Trophoblast cell (in vitro differentiated cells and primary cell): ENCODE measurements at regions not wholly inside any gene's neighbourhood (a gene's known extent, or its start where the extent isn't known, plus 50 kb on each side); places are given as distances from the start of the nearest gene placed in this dataset.

ENCODE experiments used
- DNase-seq, 2 donors: peaks; one replicate each; pipeline ENCODE4 v3.0.0-alpha.2; 2016
- H2AFZ ChIP-seq: 2 replicates; pipeline ENCODE4 v1.6.1; 2013; ENCODE audit warnings: low read length, moderate library complexity, mild to moderate bottlenecking; ENCODE audit not compliant: insufficient read depth, poor library complexity
- H2AK5ac ChIP-seq: 2 replicates; pipeline ENCODE4 v1.6.1; 2013; ENCODE audit warnings: mild to moderate bottlenecking, low read length
- H2BK120ac ChIP-seq: 2 replicates; pipeline ENCODE4 v1.6.1; 2013; ENCODE audit warnings: low read length, mild to moderate bottlenecking, moderate library complexity; ENCODE audit not compliant: insufficient read depth, poor library complexity
- H2BK12ac ChIP-seq: 2 replicates; pipeline ENCODE4 v1.6.1; 2013; ENCODE audit warnings: mild to moderate bottlenecking, low read length, moderate library complexity
- H2BK5ac ChIP-seq: 2 replicates; pipeline ENCODE4 v1.6.1; 2013; ENCODE audit warnings: low read length, low read depth, moderate library complexity, mild to moderate bottlenecking; ENCODE audit not compliant: poor library complexity
- H3K14ac ChIP-seq: 2 replicates; pipeline ENCODE4 v1.6.1; 2013; ENCODE audit warnings: mild to moderate bottlenecking, low read length
- H3K18ac ChIP-seq: 2 replicates; pipeline ENCODE4 v1.6.1; 2013; ENCODE audit warnings: mild to moderate bottlenecking, low read length
- H3K23ac ChIP-seq: 2 replicates; pipeline ENCODE4 v1.6.1; 2013; ENCODE audit warnings: low read length
- H3K27ac ChIP-seq: 2 replicates; pipeline ENCODE4 v1.5.1; 2013; ENCODE audit warnings: low read depth, mild to moderate bottlenecking, inconsistent platforms, low read length, moderate library complexity
- H3K27me3 ChIP-seq: 2 replicates; pipeline ENCODE4 v1.6.1; 2013; ENCODE audit warnings: inconsistent platforms, mild to moderate bottlenecking, low read length, moderate library complexity; ENCODE audit not compliant: insufficient read depth
- H3K36me3 ChIP-seq, 2 experiments: 1 replicate in 1 of 2; 2 replicates in 1 of 2; pipeline ENCODE4 v1.6.1; 2013; ENCODE audit warnings: low read length in 2 of 2, mild to moderate bottlenecking in 2 of 2, moderate library complexity in 1 of 2; ENCODE audit not compliant: insufficient read depth in 2 of 2, control insufficient read depth in 1 of 2
- H3K4ac ChIP-seq: 2 replicates; pipeline ENCODE4 v1.6.1; 2013; ENCODE audit warnings: low read depth, mild to moderate bottlenecking, low read length, moderate library complexity
- H3K4me1 ChIP-seq, 2 experiments: 1 replicate in 1 of 2; 2 replicates in 1 of 2; pipeline ENCODE4 v1.6.1; 2013; ENCODE audit warnings: low read length in 2 of 2, mild to moderate bottlenecking in 2 of 2, moderate library complexity in 1 of 2; ENCODE audit not compliant: insufficient read depth in 2 of 2, control insufficient read depth in 1 of 2
- H3K4me2 ChIP-seq: 2 replicates; pipeline ENCODE4 v1.6.1; 2013; ENCODE audit warnings: inconsistent platforms, mild to moderate bottlenecking, low read length, moderate library complexity
- H3K4me3 ChIP-seq: 2 replicates; pipeline ENCODE4 v1.5.1; 2013; ENCODE audit warnings: mild to moderate bottlenecking, low read depth, low read length, inconsistent platforms
- H3K79me1 ChIP-seq: one replicate; pipeline ENCODE4 v1.6.1; 2013; ENCODE audit warnings: low read length
- H3K79me2 ChIP-seq: 2 replicates; pipeline ENCODE4 v1.6.1; 2013; ENCODE audit warnings: low read length, mild to moderate bottlenecking; ENCODE audit not compliant: control insufficient read depth, insufficient read depth, poor library complexity
- H3K9ac ChIP-seq: 2 replicates; pipeline ENCODE4 v1.6.1; 2013; ENCODE audit warnings: mild to moderate bottlenecking, low read length
- H3K9me3 ChIP-seq: 2 replicates; pipeline ENCODE4 v1.6.1; 2013; ENCODE audit warnings: low read depth, mild to moderate bottlenecking, control low read depth, inconsistent platforms, low read length; ENCODE audit not compliant: insufficient read depth
- H4K12ac ChIP-seq: 2 replicates; pipeline ENCODE4 v1.6.1; 2013; ENCODE audit warnings: low read depth, mild to moderate bottlenecking, low read length, moderate library complexity
- H4K8ac ChIP-seq: 2 replicates; pipeline ENCODE4 v1.6.1; 2013; ENCODE audit warnings: low read depth, mild to moderate bottlenecking, low read length, moderate library complexity
- H4K91ac ChIP-seq: one replicate; pipeline ENCODE4 v1.6.1; 2013; ENCODE audit warnings: low read depth, mild to moderate bottlenecking, low read length, moderate library complexity
- WGBS: extraction: QIAGEN DNeasy Blood & Tissue Kit; methylation state at CpG from one replicate; pipeline ENCODE4 v1.1.7; 2013; ENCODE audit warnings: missing lambda C conversion rate; ENCODE audit not compliant: insufficient read length, insufficient coverage; ENCODE audit errors: extremely low coverage; 5-methylcytosine and 5-hydroxymethylcytosine counted together

DNA sequence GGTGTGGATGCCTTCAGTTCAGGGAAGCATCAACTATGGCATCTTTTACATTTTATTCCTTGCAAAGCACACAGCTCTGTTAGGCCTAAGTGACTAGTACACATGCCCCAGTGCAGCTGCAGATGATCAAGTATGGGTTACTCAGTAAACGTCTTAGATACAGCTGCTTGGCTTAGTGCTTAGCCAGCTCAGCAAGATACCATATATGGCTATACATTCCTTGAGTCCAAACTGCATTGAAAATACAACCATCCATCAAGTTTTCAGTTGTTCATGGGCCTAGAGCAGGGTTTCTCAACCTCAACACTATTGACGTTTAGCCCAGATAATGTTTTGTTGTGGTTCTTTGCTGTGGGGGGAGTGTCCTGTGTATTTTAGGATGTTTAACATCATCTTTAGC lies 769.9 kb downstream of the TSN start:
- Histone ChIP-seq H3K4ac (no peak overlapping the region), H3K9me3 (no peaks in the 10 kb centered on the region), H4K91ac (no peak overlapping the region), H3K27me3 (no peaks in the 10 kb centered on the region), H3K14ac (no peak overlapping the region), H3K9ac (no peak overlapping the region), H3K27ac (no peak overlapping the region), H3K23ac (no peak overlapping the region), H2BK5ac (no peak overlapping the region), H2AK5ac (no peak overlapping the region), H4K8ac (no peak overlapping the region), H3K4me2 (no peak overlapping the region), H3K36me3 (no peaks in the 10 kb centered on the region), H3K79me2 (no peaks in the 10 kb centered on the region), H2AFZ (no peak overlapping the region), H4K12ac (no peak overlapping the region), H3K18ac (no peak overlapping the region), H2BK12ac (no peak overlapping the region), H3K4me3 (no peak overlapping the region), H3K4me1 (no peaks in the 10 kb centered on the region), H3K79me1 (peaks cover 3% of the 10 kb centered on the region), H2BK120ac (no peak overlapping the region)
- WGBS = no CpG with 5 or more reads among the region's 2 CpGs
- DNase-seq = no peak

- Histone ChIP-seq H3K4ac (no peak overlapping the region), H3K14ac (no peak overlapping the region), H3K79me1 (no peaks in the 10 kb centered on the region), H2AFZ (no peak overlapping the region), H3K18ac (no peak overlapping the region), H3K23ac (no peak overlapping the region), H2BK5ac (no peak overlapping the region), H2BK120ac (no peak overlapping the region), H3K4me1 (peaks cover 0 to 2% of the 10 kb centered on the region in 2 experiments), H4K91ac (no peak overlapping the region), H2AK5ac (no peak overlapping the region), H3K27me3 (no peaks in the 10 kb centered on the region), H4K12ac (no peak overlapping the region), H3K9me3 (no peaks in the 10 kb centered on the region), H3K79me2 (no peaks in the 10 kb centered on the region), H3K9ac (no peak overlapping the region), H4K8ac (no peak overlapping the region), H3K4me2 (no peak overlapping the region), H3K27ac (no peak overlapping the region), H2BK12ac (no peak overlapping the region), H3K4me3 (no peak overlapping the region), H3K36me3 (no peaks in the 10 kb centered on the region)
- WGBS = no CpG with 5 or more reads among the region's 3 CpGs
- no peak for DNase-seq
These were observed 772.6 kb downstream of the TSN start for GRCh38 chr2:122528061-122528460.

DNA sequence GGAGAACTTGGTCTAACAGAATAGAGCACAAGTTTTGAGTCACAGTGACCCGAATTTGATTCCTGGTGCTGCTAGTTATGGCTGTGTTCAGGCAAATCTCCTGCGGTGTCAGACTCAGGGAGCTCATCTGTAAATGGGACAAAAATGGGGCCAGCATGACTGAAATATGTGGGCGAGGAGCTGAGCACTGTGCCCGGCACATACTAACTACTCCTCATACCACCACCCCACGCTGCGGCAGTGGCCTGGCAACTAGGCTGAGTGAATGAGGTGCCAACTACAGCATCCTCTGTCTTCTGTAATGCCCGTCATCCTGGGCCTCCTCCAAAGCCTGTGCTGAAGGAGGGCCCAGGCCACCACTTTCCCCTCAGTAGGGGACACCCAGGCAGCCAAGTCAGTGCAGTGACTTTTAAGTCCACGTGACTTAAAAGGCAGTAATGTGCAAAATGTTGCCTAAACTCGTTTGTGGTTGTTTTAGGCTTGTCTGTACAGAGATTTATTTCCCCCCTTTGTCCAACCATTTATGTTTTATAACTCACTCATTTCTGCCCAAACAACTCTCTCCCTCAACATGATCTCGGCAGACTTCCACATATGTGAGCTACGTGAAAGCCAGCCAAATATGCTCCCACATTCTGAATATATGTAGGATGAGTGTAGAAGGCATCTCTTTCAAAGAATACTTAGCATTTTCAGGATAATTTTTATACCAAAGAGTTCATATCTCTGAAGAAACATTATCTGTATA lies 773.7 kb downstream of the TSN start:
- H3K18ac ChIP-seq = no peak overlapping the region
- H3K27ac ChIP-seq = no peak overlapping the region
- H3K36me3 ChIP-seq = no peaks in the 10 kb centered on the region
- no peaks in the 10 kb centered on the region for H3K9me3 ChIP-seq
- H3K4me3 ChIP-seq = no peak overlapping the region
- no peak overlapping the region for H2BK120ac ChIP-seq
- no peak overlapping the region for H3K4ac ChIP-seq
- H2BK5ac ChIP-seq = no peak overlapping the region
- H3K9ac ChIP-seq = no peak overlapping the region
- no peak overlapping the region for H4K91ac ChIP-seq
- no peak overlapping the region for H2AFZ ChIP-seq
- H4K8ac ChIP-seq = no peak overlapping the region
- no peaks in the 10 kb centered on the region for H3K27me3 ChIP-seq
- peak overlapping the region; percentile 80 for H3K23ac ChIP-seq
- no peak overlapping the region for H3K14ac ChIP-seq
- no peak overlapping the region for H4K12ac ChIP-seq
- no peaks in the 10 kb centered on the region for H3K79me1 ChIP-seq
- no peaks in the 10 kb centered on the region for H3K79me2 ChIP-seq
- H2AK5ac ChIP-seq = no peak overlapping the region
- no peak overlapping the region for H2BK12ac ChIP-seq
- peaks cover 0 to 2% of the 10 kb centered on the region in 2 experiments for H3K4me1 ChIP-seq
- WGBS = no CpG with 5 or more reads among the region's 11 CpGs
- H3K4me2 ChIP-seq = no peak overlapping the region
- no peak for DNase-seq

DNA sequence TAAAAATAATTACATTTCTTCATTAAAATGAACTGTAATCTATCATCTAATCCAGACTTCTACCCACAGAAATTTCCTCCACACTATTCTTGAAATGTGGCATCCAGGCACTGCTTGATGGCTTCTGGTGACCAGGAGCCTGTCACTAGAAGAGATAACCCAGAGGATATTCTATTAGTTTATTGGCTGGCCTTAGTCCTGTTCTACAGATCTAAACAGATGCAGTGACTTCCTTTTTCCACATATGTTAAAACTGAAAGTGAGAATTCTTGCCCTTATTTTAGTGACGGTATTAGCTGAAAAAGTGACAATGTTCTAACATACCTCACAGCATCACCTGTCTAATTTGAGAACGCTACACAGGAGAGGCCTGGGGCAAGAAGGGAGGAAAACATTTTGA lies 775.4 kb downstream of the TSN start:
- no peaks in the 10 kb centered on the region for H3K36me3 ChIP-seq
- H3K79me1 ChIP-seq = no peaks in the 10 kb centered on the region
- no peak overlapping the region for H3K23ac ChIP-seq
- H3K14ac ChIP-seq = no peak overlapping the region
- DNase-seq = no peak
- H3K9ac ChIP-seq = no peak overlapping the region
- H3K79me2 ChIP-seq = no peaks in the 10 kb centered on the region
- H3K18ac ChIP-seq = no peak overlapping the region
- H2BK12ac ChIP-seq = no peak overlapping the region
- peaks cover 0 to 2% of the 10 kb centered on the region in 2 experiments for H3K4me1 ChIP-seq
- no peak overlapping the region for H4K12ac ChIP-seq
- H2AK5ac ChIP-seq = no peak overlapping the region
- no peak overlapping the region for H2BK120ac ChIP-seq
- H4K8ac ChIP-seq = no peak overlapping the region
- H2BK5ac ChIP-seq = no peak overlapping the region
- no peaks in the 10 kb centered on the region for H3K9me3 ChIP-seq
- H3K4ac ChIP-seq = no peak overlapping the region
- no peak overlapping the region for H3K4me2 ChIP-seq
- no peaks in the 10 kb centered on the region for H3K27me3 ChIP-seq
- H3K27ac ChIP-seq = no peak overlapping the region
- WGBS = no CpG with 5 or more reads among the region's 2 CpGs
- no peak overlapping the region for H3K4me3 ChIP-seq
- no peak overlapping the region for H2AFZ ChIP-seq
- H4K91ac ChIP-seq = no peak overlapping the region
